Neutrophil (primary cell): ENCODE measurements at regions not wholly inside any gene's neighbourhood (a gene's known extent, or its start where the extent isn't known, plus 50 kb on each side); places are given as distances from the start of the nearest gene placed in this dataset.

Experiments
- H3K27ac ChIP-seq: fragments of 200-600 bp; sonication (generic); 2 replicates; pipeline ENCODE4 v1.5.1; 2016; ENCODE audit warnings: mild to moderate bottlenecking, moderate library complexity
- H3K27me3 ChIP-seq: fragments of 200-600 bp; sonication (generic); 2 replicates; pipeline ENCODE4 v1.6.0; 2016; ENCODE audit warnings: mild to moderate bottlenecking
- H3K36me3 ChIP-seq: fragments of 200-600 bp; sonication (generic); 2 replicates; pipeline ENCODE4 v1.5.1; 2017
- H3K4me1 ChIP-seq, 2 experiments: fragments of 200-600 bp in 1 of 2; sonication (generic) in 1 of 2; 1 replicate in 1 of 2; 2 replicates in 1 of 2; pipeline versions ENCODE4 v1.5.1 to v1.6.1; 2013 to 2016; ENCODE audit warnings: low read depth in 1 of 2, low read length in 1 of 2, mild to moderate bottlenecking in 1 of 2, moderate library complexity in 1 of 2; ENCODE audit not compliant: control insufficient read depth in 1 of 2, insufficient read depth in 1 of 2
- H3K4me3 ChIP-seq, 2 experiments: fragments of 200-600 bp in 1 of 2; sonication (generic) in 1 of 2; 1 replicate in 1 of 2; 2 replicates in 1 of 2; pipeline ENCODE4 v1.5.1; 2013 to 2016; ENCODE audit warnings: low read depth in 1 of 2, low read length in 1 of 2, mild to moderate bottlenecking in 1 of 2, moderate library complexity in 1 of 2
- H3K9me3 ChIP-seq: fragments of 200-600 bp; sonication (generic); 2 replicates; pipeline ENCODE4 v1.5.1; 2016
- TF ChIP-seq, protein P1 (sequence below): fragments of 200-600 bp; sonication (generic); IDR thresholded peaks from 2 replicates; pipeline ENCODE4 v1.5.1; 2016; ENCODE audit warnings: antibody characterized with exemption

DNA sequence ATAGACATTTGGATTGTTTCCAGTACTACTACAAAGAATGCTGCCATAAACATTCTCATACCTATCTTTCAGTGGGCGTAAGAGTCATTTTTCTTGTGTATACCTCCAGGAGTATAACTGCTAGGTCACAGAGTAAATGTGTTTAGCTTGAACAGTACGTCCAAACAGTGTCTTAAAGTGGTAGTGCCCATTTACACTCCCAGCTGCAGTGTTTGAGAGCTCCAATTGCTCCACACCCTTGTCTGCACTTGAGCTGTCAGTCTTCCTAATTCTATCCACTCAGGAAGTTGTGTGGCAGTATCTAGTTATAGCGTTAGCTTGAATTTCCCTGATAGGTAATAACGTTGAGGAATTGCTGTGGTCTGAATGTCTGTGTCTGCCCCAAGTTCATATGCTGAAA is 404.7 kb upstream of the PPP2R3A start:
- no peaks in the 10 kb centered on the region for H3K9me3 ChIP-seq
- TF ChIP-seq, protein P1, sequence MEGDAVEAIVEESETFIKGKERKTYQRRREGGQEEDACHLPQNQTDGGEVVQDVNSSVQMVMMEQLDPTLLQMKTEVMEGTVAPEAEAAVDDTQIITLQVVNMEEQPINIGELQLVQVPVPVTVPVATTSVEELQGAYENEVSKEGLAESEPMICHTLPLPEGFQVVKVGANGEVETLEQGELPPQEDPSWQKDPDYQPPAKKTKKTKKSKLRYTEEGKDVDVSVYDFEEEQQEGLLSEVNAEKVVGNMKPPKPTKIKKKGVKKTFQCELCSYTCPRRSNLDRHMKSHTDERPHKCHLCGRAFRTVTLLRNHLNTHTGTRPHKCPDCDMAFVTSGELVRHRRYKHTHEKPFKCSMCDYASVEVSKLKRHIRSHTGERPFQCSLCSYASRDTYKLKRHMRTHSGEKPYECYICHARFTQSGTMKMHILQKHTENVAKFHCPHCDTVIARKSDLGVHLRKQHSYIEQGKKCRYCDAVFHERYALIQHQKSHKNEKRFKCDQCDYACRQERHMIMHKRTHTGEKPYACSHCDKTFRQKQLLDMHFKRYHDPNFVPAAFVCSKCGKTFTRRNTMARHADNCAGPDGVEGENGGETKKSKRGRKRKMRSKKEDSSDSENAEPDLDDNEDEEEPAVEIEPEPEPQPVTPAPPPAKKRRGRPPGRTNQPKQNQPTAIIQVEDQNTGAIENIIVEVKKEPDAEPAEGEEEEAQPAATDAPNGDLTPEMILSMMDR: no peak
- H3K4me1 ChIP-seq: no peaks in the 10 kb centered on the region
- no peaks in the 10 kb centered on the region for H3K36me3 ChIP-seq
- H3K27me3 ChIP-seq: no peaks in the 10 kb centered on the region
- H3K4me3 ChIP-seq: no peak overlapping the region
- H3K27ac ChIP-seq: no peak overlapping the region

DNA sequence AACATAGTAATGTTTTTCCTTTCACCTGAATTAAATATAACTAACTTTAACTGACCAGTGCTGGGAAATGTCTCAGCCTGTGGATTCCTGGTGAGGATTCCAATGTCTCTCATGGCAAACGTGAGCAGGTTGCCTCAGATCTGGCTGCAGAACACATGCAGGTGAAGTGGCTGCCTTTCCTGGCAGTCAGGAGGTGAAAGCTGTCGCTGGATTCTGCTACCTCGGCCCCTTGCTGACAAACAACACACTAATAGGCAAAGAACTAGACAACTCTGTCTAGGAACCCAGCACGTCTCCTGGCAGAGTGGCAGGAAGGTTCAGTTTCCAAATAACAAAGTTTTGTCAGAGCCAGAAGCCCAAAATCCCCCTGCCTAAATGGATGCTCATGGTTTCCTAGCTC is 400.8 kb upstream of the PPP2R3A start:
- H3K4me3 ChIP-seq: no peak overlapping the region
- H3K36me3 ChIP-seq: no peaks in the 10 kb centered on the region
- H3K4me1 ChIP-seq: no peaks in the 10 kb centered on the region
- no peaks in the 10 kb centered on the region for H3K27me3 ChIP-seq
- TF ChIP-seq, protein P1: no peak
- H3K9me3 ChIP-seq: no peaks in the 10 kb centered on the region
- H3K27ac ChIP-seq: no peak overlapping the region

DNA sequence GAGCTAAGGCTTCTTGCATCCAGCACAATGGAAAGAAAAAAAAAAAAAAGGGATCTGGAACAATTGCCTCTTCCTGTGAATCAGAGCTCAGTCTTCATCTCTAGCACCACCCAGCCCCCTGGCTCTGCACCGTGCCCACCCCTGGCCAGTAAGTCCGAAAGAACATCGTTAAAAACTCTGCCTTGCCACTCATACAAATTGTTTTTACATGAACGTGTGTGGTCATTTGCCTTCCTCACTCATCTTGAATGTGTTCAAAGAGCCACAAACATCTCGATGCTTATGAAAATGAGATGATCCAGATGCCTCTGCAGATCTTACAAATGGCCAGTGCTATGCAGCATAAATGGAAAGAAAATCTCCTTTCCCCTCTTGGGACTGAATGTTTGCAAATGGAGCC is 400.0 kb upstream of the PPP2R3A start:
- Histone ChIP-seq H3K27me3 (no peaks in the 10 kb centered on the region), H3K27ac (no peak overlapping the region), H3K9me3 (no peaks in the 10 kb centered on the region), H3K4me3 (no peak overlapping the region), H3K36me3 (no peaks in the 10 kb centered on the region), H3K4me1 (no peaks in the 10 kb centered on the region)
- TF ChIP-seq, protein P1: no peak

DNA sequence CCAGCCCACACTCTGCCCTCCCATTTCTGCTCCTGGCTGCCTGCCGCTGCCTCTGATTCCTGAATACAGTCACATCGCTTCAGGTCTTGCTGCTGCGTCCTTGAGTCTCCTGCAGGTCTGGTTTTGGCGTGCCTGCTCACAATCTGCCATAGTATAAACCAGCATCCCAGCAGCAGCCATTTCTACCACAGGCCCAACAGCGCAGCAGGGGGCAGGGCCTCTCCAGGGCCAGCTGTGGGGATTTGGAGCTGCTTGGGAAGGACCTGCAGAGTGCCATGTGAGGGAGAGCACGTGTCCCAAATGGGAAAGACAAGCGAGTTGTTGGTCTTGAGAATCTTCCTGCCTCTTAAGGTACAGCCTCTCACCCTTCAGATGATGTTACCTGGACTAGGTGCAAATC is 398.3 kb upstream of the PPP2R3A start:
- Histone ChIP-seq H3K27ac (no peak overlapping the region), H3K9me3 (no peaks in the 10 kb centered on the region), H3K36me3 (no peaks in the 10 kb centered on the region), H3K4me3 (no peak overlapping the region), H3K4me1 (no peaks in the 10 kb centered on the region), H3K27me3 (no peaks in the 10 kb centered on the region)
- TF ChIP-seq, protein P1: no peak

DNA sequence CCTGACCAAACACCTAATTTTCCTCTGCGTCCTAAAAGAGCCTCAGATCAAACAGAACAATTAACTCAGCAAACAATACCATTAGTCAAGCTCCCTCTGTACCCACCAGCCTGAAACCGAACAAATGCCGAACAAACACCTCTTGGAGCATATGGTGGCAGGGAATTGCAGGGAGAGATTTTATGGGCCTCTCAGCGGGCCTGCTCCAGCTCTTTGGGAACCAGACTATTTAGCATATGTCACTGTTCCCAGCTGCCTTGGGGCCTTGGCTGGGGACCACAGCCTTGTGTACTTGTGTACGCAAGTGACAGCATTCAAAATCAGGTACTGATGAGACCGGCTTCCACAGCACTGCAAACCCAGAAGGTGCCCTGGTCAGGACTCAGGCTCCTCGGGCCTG is 388.8 kb upstream of the PPP2R3A start:
- Histone ChIP-seq H3K4me3 (no peak overlapping the region), H3K27me3 (no peaks in the 10 kb centered on the region), H3K9me3 (no peaks in the 10 kb centered on the region), H3K4me1 (no peaks in the 10 kb centered on the region), H3K36me3 (no peaks in the 10 kb centered on the region), H3K27ac (no peak overlapping the region)
- TF ChIP-seq, protein P1: no peak

DNA sequence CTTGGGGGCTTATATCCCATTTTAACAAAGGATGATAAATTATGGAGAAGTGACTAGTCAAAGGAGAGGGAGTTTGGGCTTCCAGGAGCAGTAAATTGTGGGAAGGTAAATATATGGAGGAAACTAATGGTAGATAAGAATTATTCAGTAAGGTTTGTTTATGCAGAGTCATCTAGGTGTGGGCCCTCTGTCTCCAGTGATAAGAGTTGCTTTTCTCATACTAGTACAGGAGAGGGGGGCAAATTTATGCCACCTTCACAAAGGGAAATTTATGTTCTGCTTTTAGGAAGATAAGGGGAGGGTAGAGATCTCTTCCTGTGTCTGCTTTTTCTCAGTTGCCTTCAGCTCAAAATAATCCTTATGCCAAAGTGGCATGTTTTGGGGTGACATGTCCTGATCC is 383.7 kb upstream of the PPP2R3A start:
- TF ChIP-seq, protein P1: no peak
- Histone ChIP-seq H3K9me3 (no peaks in the 10 kb centered on the region), H3K4me1 (no peaks in the 10 kb centered on the region), H3K27me3 (no peaks in the 10 kb centered on the region), H3K36me3 (no peaks in the 10 kb centered on the region), H3K27ac (no peak overlapping the region), H3K4me3 (no peak overlapping the region)
